Activated CD4-positive, alpha-beta T cell treated with anti-CD3 and anti-CD28 coated beads for 36 hours (primary cell): ENCODE measurements at regions not wholly inside any gene's neighbourhood (a gene's known extent, or its start where the extent isn't known, plus 50 kb on each side); places are given as distances from the start of the nearest gene placed in this dataset.
A peak's percentile ranks its signal among the peaks of the same experiment; 100 is the strongest.

Experiments used
- ATAC-seq: fragments of 200-7000 bp; cut with Tn5 transposase; one replicate; pipeline ENCODE4 v1.10.0; 2021; ENCODE audit warnings: mild to moderate bottlenecking, moderate library complexity
- CTCF ChIA-PET: fragments of 350-600 bp; sonication (Branson Sonifier 250); formaldehyde crosslinking; loops from one replicate; lab custom pipeline; 2021; ENCODE audit warnings: antibody characterized with exemption; lab: Charles Lee
- POLR2A ChIA-PET: fragments of 350-600 bp; sonication (Branson Sonifier 250); formaldehyde crosslinking; loops from one replicate; lab custom pipeline; 2021; ENCODE audit warnings: antibody characterized with exemption, inconsistent platforms; lab: Charles Lee
- DNase-seq: peaks from one replicate; pipeline ENCODE4 v3.0.0-alpha.2; 2020
- H3K27ac Mint-ChIP-seq: one replicate; pipeline ENCODE4 v1.8.0; 2021; ENCODE audit warnings: mixed read lengths
- H3K27me3 Mint-ChIP-seq: one replicate; pipeline ENCODE4 v1.8.0; 2021; ENCODE audit warnings: mixed read lengths
- H3K36me3 Mint-ChIP-seq: one replicate; pipeline ENCODE4 v1.8.0; 2021; ENCODE audit warnings: low read depth, mixed read lengths
- H3K4me1 Mint-ChIP-seq: one replicate; pipeline ENCODE4 v1.8.0; 2021; ENCODE audit warnings: mixed read lengths
- H3K4me3 Mint-ChIP-seq: one replicate; pipeline ENCODE4 v1.8.0; 2021; ENCODE audit warnings: mild to moderate bottlenecking, moderate library complexity, mixed read lengths
- H3K9me3 Mint-ChIP-seq: one replicate; pipeline ENCODE4 v1.8.0; 2021; ENCODE audit warnings: low read depth, mixed read lengths
- intact Hi-C, 2 experiments: fragments of 100-400 bp; cut with DNase I in 1 of 2; cut with micrococcal nuclease in 1 of 2; formaldehyde crosslinking; loops; one replicate each; pipeline versions ENCODE4 v1.14.2 to v1.15.1; 2022 to 2024; cut with DNase I, micrococcal nuclease

- no peak for ATAC-seq
- no peak for DNase-seq
- intact Hi-C loops: no loop called here
- Mint-ChIP-seq H3K27ac (no peak overlapping the region), H3K4me3 (no peak overlapping the region), H3K4me1 (peaks cover 12% of the 10 kb centered on the region), H3K36me3 (peaks cover 3% of the 10 kb centered on the region), H3K9me3 (no peaks in the 10 kb centered on the region), H3K27me3 (no peaks in the 10 kb centered on the region)
- ChIA-PET POLR2A (no interaction called here), CTCF (interaction anchor here (0.6 to 0.7 kb wide), 2 partner anchors 116 to 278 kb away, joined by 3 to 5 read pairs; no protein-coding TSS in a partner anchor)
These were observed 105.6 kb downstream of the GTPBP8 start for GRCh38 chr3:113096188-113096892.

GRCh38 chr3:113097960-113098447 is 107.2 kb downstream of the GTPBP8 start:
- ATAC-seq (no peak), DNase-seq (no peak)
- Mint-ChIP-seq H3K9me3 (no peaks in the 10 kb centered on the region), H3K27me3 (no peaks in the 10 kb centered on the region), H3K36me3 (peaks cover 4% of the 10 kb centered on the region), H3K4me1 (peaks cover 12% of the 10 kb centered on the region), H3K27ac (no peak overlapping the region), H3K4me3 (no peak overlapping the region)
- intact Hi-C loops: no loop called here
- CTCF ChIA-PET: no interaction called here
- POLR2A ChIA-PET: no interaction called here

DNA sequence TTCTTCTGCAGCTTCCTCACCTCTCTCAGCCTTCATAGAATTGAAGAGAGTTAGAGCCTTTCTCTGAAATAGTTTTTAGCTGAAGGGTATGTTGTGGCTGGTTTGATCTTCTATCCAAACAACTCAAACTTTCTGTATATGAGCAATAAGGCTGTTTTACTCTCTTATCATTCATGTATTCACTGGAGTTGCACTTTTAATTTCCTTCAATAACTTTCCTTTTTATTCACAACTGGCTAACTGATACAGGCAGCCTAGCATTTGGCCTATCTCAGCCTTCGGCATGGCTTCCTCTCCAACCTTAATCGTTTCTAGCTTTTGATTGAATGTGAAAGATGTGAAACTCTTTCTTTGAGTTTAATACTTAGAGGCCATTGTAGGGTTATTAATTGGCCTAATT is 109.3 kb downstream of the GTPBP8 start:
- peaks cover 4% of the 10 kb centered on the region for H3K36me3 Mint-ChIP-seq
- no peak overlapping the region for H3K4me3 Mint-ChIP-seq
- ATAC-seq: peak; percentile 61
- H3K27me3 Mint-ChIP-seq: no peaks in the 10 kb centered on the region
- ChIA-PET POLR2A (no interaction called here), CTCF (interaction anchor here (1.4 kb wide), 1 partner anchor 16 kb away, joined by 3 read pairs; no protein-coding TSS in a partner anchor)
- no peaks in the 10 kb centered on the region for H3K9me3 Mint-ChIP-seq
- H3K27ac Mint-ChIP-seq: no peak overlapping the region
- intact Hi-C loops: no loop called here
- no peak for DNase-seq
- peaks cover 12% of the 10 kb centered on the region for H3K4me1 Mint-ChIP-seq

DNA sequence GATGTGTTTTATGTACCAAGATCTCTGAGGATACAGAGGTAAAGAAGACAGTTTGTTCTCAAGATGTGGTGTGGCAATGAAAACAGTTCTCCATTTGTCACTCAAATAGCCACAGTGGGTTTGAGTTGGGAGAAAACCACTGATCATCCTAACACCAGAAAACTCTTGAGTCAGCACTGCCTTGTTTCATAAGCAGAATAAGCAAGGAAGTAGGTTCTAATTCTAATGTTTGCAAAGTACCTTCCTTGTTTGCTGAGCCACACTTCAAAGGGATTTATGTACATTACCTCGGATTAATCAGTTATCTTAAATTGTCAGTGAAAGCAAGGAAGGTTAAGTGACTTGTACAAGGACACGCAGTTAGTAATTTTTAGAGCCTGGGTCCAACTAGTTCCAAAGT is 107.8 kb upstream of the BOC start:
- H3K9me3 Mint-ChIP-seq: no peaks in the 10 kb centered on the region
- H3K27me3 Mint-ChIP-seq: no peaks in the 10 kb centered on the region
- ChIA-PET POLR2A (no interaction called here), CTCF (no interaction called here)
- no peak overlapping the region for H3K27ac Mint-ChIP-seq
- no peak for DNase-seq
- H3K4me3 Mint-ChIP-seq: no peak overlapping the region
- H3K4me1 Mint-ChIP-seq: peaks cover 7% of the 10 kb centered on the region
- intact Hi-C loops: no loop called here
- peaks cover 4% of the 10 kb centered on the region for H3K36me3 Mint-ChIP-seq
- ATAC-seq: no peak

DNA sequence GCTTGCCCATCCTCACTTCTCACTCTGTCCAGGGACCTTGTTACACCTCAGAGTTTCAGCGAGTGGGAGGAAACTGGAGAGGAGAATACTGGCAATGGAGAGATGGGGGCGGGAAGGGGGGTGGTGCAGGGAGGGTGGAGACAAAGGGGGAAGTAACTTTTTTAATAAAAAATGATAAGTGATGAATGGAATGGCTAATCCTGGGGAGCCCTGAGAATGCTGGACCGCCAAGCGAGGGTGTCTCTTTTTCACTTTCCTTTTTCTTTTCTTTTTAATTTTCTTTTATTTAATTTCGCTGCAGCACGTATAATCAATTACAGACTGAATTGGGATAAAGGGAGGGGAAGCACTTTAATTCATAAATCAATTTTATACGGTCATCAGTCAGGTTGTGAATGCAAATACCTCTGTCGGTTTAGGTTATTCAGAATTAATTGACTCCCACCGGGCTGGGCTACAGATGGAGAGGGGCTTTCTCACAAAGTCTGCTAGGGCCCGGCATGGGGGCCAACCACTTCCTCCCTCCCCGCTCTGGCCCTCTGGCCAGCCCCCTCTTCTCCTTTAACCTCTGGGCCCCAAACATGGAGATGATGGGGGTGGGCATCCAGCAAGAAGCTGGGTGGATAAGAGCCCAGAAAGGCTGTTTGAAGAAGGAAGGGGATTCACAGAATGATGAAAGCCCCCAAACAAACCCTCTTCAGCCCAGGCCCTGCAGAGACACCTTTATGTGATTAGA is 106.8 kb upstream of the BOC start:
- intact Hi-C loops: no loop called here
- ATAC-seq: no peak
- Mint-ChIP-seq H3K27ac (no peak overlapping the region), H3K4me3 (no peak overlapping the region), H3K9me3 (no peaks in the 10 kb centered on the region), H3K36me3 (peaks cover 4% of the 10 kb centered on the region), H3K27me3 (no peaks in the 10 kb centered on the region), H3K4me1 (peaks cover 7% of the 10 kb centered on the region)
- no peak for DNase-seq
- ChIA-PET CTCF (interaction anchor here (0.6 to 0.7 kb wide), 2 partner anchors 143 to 281 kb away, joined by 3 to 4 read pairs; no protein-coding TSS in a partner anchor), POLR2A (no interaction called here)

DNA sequence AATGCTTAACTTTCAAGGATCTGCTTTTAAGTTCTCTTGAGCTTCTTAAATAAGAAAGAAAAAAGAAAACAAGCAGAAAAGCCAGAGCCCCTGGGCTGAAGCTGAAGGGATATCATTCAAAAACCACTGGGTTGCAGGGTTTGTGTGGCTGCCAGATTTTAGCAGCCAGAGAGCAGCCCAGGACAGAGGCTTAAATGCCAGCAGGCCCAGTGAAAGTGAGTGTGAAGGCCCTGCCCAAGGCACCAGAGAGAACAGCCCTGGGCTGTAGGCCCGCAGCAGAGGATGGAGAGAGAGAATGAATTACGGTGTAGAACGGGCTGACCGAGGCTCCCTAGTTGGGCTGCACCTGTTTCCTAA is 106.3 kb upstream of the BOC start:
- Mint-ChIP-seq H3K9me3 (no peaks in the 10 kb centered on the region), H3K4me1 (peaks cover 7% of the 10 kb centered on the region), H3K27me3 (no peaks in the 10 kb centered on the region), H3K27ac (no peak overlapping the region), H3K36me3 (peaks cover 4% of the 10 kb centered on the region), H3K4me3 (no peak overlapping the region)
- intact Hi-C loops: no loop called here
- DNase-seq: no peak
- POLR2A ChIA-PET: no interaction called here
- ATAC-seq: no peak
- CTCF ChIA-PET: interaction anchor here (0.6 to 0.7 kb wide), 2 partner anchors 142 to 280 kb away, joined by 3 to 4 read pairs; no protein-coding TSS in a partner anchor

GRCh38 chr3:113105966-113106660 is 105.2 kb upstream of the BOC start:
- H3K27me3 Mint-ChIP-seq: no peaks in the 10 kb centered on the region
- H3K4me1 Mint-ChIP-seq: peaks cover 13% of the 10 kb centered on the region
- H3K27ac Mint-ChIP-seq: no peak overlapping the region
- H3K9me3 Mint-ChIP-seq: no peaks in the 10 kb centered on the region
- intact Hi-C loops: no loop called here
- DNase-seq (no peak), ATAC-seq (no peak)
- ChIA-PET CTCF (no interaction called here), POLR2A (no interaction called here)
- H3K4me3 Mint-ChIP-seq: no peak overlapping the region
- peaks cover 4% of the 10 kb centered on the region for H3K36me3 Mint-ChIP-seq

- ATAC-seq (no peak), DNase-seq (no peak)
- ChIA-PET POLR2A (no interaction called here), CTCF (no interaction called here)
- H3K9me3 Mint-ChIP-seq: no peaks in the 10 kb centered on the region
- intact Hi-C loops: no loop called here
- no peaks in the 10 kb centered on the region for H3K36me3 Mint-ChIP-seq
- no peak overlapping the region for H3K4me3 Mint-ChIP-seq
- H3K4me1 Mint-ChIP-seq: peaks cover 37% of the 10 kb centered on the region
- H3K27me3 Mint-ChIP-seq: no peaks in the 10 kb centered on the region
- H3K27ac Mint-ChIP-seq: no peak overlapping the region
These were observed 101.1 kb upstream of the BOC start for GRCh38 chr3:113110267-113110666.

- intact Hi-C loops: no loop called here
- peak; percentile 91 for ATAC-seq
- Mint-ChIP-seq H3K36me3 (no peaks in the 10 kb centered on the region), H3K4me1 (peaks cover 37% of the 10 kb centered on the region), H3K4me3 (no peak overlapping the region), H3K27me3 (no peaks in the 10 kb centered on the region), H3K9me3 (no peaks in the 10 kb centered on the region), H3K27ac (no peak overlapping the region)
- ChIA-PET POLR2A (interaction anchor here (0.6 kb wide), 1 partner anchor 315 kb away, joined by 3 read pairs; no protein-coding TSS in a partner anchor), CTCF (no interaction called here)
- peak; percentile 27 for DNase-seq
These were observed 100.2 kb upstream of the BOC start for GRCh38 chr3:113111011-113111707.

DNA sequence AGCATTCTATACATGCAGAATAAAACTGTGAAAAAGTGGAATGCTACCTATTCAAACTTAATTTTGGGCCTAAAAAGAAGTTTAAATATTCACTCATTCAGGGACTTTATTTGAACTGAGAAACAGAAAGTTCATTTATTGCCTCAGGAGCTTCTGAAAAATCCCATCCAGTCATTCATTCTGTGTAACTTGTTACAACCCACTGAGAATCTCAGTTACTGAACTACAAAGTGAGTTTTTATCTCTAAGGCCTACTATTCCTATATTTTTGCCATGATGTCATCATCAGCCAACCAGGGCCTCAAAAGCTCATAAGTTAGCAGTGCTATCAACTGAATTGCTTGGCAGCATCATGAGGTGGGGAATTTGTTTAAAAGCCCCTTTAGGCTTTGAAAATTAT is 98.0 kb upstream of the BOC start:
- ChIA-PET CTCF (interaction anchor here (0.6 to 1.0 kb wide), 2 partner anchors 12 to 379 kb away, joined by 3 to 4 read pairs; no protein-coding TSS in a partner anchor), POLR2A (no interaction called here)
- Mint-ChIP-seq H3K9me3 (no peaks in the 10 kb centered on the region), H3K27ac (no peak overlapping the region), H3K4me3 (no peak overlapping the region), H3K27me3 (no peaks in the 10 kb centered on the region), H3K4me1 (peaks cover 37% of the 10 kb centered on the region), H3K36me3 (no peaks in the 10 kb centered on the region)
- ATAC-seq: peak; percentile 48
- DNase-seq: no peak
- intact Hi-C loops: no loop called here
